ENCODE measurements at regions not wholly inside any gene's neighbourhood (a gene's known extent, or its start where the extent isn't known, plus 50 kb on each side); places are given as distances from the start of the nearest gene placed in this dataset.

DNA sequence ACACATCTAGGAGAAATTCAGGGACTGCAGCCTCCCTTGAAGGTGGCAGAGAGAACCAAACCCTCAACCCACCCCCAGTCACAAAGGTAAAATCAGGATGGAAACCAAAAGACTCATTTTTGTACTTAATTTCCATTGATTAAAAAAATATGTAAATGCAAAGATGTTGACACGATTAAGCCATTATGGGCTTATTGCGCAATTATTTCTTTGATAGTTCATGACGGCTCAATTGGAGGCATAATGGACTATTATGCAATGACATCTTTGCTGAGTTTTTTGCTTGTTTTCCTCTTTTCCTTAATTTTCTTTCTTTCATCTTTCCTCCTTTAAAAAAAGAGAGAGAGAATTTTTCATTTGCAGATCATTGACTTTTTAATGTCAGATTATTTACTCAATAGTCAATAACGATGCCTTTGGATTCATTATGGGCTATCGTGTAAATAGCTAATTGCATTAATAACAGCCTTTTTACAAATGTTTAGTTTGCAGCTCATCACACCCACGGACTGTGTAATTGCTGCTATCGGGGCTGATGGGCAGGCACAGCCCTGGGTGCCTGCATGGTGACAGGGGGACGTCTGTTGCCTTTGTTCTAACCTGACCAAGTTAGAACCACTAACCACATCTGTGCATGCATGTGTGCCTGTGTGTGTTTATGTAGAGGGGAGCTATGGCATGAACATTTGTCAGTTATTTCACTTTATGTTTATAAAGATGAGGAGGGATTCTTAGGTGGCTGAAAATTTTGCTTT is 482.4 kb upstream of the TSHZ3 start:
- ChIA-PET POLR2A (no interaction called here), CTCF (no interaction called here)
- no peak for DNase-seq (ENCODE audit: low read depth, low spot score)
- no peak overlapping the region for H3K4me3 ChIP-seq (ENCODE audit: low read depth, low read length)
- TF ChIP-seq, protein P1, sequence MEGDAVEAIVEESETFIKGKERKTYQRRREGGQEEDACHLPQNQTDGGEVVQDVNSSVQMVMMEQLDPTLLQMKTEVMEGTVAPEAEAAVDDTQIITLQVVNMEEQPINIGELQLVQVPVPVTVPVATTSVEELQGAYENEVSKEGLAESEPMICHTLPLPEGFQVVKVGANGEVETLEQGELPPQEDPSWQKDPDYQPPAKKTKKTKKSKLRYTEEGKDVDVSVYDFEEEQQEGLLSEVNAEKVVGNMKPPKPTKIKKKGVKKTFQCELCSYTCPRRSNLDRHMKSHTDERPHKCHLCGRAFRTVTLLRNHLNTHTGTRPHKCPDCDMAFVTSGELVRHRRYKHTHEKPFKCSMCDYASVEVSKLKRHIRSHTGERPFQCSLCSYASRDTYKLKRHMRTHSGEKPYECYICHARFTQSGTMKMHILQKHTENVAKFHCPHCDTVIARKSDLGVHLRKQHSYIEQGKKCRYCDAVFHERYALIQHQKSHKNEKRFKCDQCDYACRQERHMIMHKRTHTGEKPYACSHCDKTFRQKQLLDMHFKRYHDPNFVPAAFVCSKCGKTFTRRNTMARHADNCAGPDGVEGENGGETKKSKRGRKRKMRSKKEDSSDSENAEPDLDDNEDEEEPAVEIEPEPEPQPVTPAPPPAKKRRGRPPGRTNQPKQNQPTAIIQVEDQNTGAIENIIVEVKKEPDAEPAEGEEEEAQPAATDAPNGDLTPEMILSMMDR (IDR thresholded peaks at IDR 0.05; ENCODE audit: insufficient read depth, low read length, missing control alignments), result no peak

DNA sequence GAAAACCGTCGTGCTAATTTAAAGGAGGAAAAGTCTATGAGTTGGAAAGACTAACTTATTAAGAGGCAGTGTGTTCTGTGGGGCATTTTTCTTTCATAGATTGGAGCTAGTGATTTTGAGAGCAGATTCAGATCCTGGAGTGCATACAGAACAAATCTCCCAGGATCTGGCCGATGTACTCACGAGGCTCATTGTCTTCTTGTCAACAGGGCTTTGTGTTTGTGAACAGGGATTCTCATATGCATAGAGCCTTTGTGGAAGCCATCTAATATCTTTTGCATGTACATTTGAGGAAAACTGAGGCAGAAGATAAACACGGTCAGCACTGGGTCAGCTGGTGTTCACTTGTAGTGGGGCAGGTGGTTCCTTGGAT is 482.9 kb upstream of the TSHZ3 start:
- POLR2A ChIA-PET, result no interaction called here

DNA sequence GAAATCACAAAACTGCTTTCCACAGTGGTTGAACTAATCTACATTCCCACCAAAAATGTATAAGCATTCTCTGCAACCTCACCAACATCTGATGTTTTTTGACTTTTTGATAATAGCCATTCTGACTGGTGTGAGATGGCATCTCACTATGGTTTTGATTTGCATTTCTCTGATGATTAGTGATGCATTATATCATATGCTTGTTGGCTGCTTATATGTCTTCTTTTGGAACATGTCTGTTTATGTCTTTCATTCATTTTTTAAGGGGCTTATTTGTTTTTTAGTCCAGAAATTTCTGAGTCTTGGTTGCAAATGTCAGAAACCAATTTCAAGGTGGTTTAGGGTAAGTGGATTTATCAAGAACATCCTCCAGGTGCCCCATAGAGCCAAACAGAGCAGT is 484.8 kb upstream of the TSHZ3 start:
- no peak for DNase-seq (ENCODE audit: low read depth, low spot score)
- ChIA-PET POLR2A (no interaction called here), CTCF (no interaction called here)

More for the DNA sequence above, 482.9 kb upstream of the TSHZ3 start:
- no peak for DNase-seq (ENCODE audit: low read depth, low spot score)
- CTCF ChIA-PET, result no interaction called here
- H3K4me3 ChIP-seq (ENCODE audit: low read depth, low read length), result no peak overlapping the region
- TF ChIP-seq, protein P1 (IDR thresholded peaks at IDR 0.05; ENCODE audit: insufficient read depth, low read length, missing control alignments), result no peak

DNA sequence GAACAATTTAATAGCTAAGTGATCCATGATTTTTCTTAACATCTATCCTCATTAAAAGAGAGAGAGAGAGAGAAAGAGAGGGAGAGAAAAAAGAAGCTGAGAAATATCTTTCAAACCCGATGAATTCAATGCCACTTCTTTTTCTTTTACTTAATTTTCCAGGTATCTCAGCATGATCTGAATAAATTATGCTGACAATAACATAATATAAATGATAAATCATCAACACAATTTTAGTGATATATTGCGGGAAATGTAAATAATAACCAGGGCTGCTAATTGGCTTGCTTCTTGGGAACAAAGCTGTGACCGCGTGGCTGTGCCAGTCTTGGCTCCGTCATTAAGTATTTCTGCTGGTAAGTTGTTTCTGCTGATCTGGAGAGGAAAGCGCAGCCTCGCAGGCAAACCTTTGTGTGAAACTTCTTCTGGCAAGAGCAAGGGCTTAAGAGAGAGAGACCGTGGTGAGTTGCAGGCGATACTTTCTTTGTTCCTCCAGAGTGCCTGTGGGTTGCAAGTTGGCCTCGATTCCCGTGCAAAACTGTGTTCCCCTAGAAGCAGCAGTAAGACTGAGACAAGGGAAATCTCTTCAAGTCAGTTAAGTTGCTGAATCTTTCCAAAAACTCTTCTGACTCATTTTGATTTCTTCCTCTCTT is 489.1 kb upstream of the TSHZ3 start:
- TF ChIP-seq, protein P1 (IDR thresholded peaks at IDR 0.05; ENCODE audit: insufficient read depth, low read length, missing control alignments), result no peak
- POLR2A ChIA-PET, result no interaction called here
- DNase-seq (ENCODE audit: low read depth, low spot score), result no peak
- H3K4me3 ChIP-seq (ENCODE audit: low read depth, low read length), result no peak overlapping the region
- CTCF ChIA-PET, result interaction anchor here (0.6 kb wide), 1 partner anchor 1032 kb away, joined by 4 read pairs; the partner anchor contains the start of gene SLC7A9

More for the DNA sequence above, 484.8 kb upstream of the TSHZ3 start:
- TF ChIP-seq, protein P1 (IDR thresholded peaks at IDR 0.05; ENCODE audit: insufficient read depth, low read length, missing control alignments), result no peak
- H3K4me3 ChIP-seq (ENCODE audit: low read depth, low read length), result no peak overlapping the region

DNA sequence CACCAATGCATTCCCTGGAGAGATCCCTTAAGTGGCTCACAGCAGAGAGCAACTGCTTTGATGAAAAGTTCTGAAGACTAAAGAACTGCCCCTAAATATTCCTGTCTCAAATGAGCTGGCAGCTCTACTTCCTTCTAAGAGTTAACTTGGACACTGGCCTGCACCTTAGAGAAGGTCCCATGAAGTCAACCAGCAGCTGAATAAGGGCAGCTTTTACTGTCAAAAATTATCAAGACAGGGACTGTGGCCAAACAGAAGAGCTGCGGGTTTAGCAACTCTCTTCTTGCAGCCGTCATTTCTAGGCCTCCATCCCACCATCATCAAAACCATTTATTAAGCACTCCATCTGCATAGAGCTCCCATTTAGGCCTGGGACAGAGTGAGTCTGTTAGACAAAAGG is 491.1 kb upstream of the TSHZ3 start:
- CTCF ChIA-PET, result no interaction called here
- TF ChIP-seq, protein P1 (IDR thresholded peaks at IDR 0.05; ENCODE audit: insufficient read depth, low read length, missing control alignments), result no peak

DNA sequence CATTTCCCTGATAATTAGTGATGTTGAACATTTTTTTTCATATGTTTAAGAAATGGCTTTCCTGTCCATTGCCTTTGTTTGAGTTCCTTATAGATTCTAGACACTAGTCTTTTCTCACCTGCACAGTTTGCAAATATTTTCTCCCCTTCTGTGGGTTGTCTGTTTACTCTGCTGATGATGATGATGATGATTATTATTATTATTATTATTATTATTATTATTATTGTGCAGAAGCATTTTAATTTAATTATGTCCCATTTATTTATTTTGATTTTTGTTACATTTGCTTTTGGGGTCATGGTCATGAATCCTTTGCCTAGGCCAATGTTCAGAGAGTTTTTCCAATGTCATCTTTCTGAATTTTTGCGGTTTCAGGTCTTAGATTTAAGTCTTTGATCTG is 492.5 kb upstream of the TSHZ3 start:
- DNase-seq (ENCODE audit: low read depth, low spot score), result no peak
- POLR2A ChIA-PET, result no interaction called here
- no peak overlapping the region for H3K4me3 ChIP-seq (ENCODE audit: low read depth, low read length)
- CTCF ChIA-PET, result no interaction called here
- TF ChIP-seq, protein P1 (IDR thresholded peaks at IDR 0.05; ENCODE audit: insufficient read depth, low read length, missing control alignments), result no peak

More for the DNA sequence above, 491.1 kb upstream of the TSHZ3 start:
- no peak for DNase-seq (ENCODE audit: low read depth, low spot score)
- no peak overlapping the region for H3K4me3 ChIP-seq (ENCODE audit: low read depth, low read length)
- POLR2A ChIA-PET, result no interaction called here

All from AG04449 (cell line).